ENCODE measurements at regions not wholly inside any gene's neighbourhood (a gene's known extent, or its start where the extent isn't known, plus 50 kb on each side); places are given as distances from the start of the nearest gene placed in this dataset.

- in situ Hi-C loops (cut with HindIII; ENCODE audit: low sequenced_read_pairs): no loop called here
- no peak for DNase-seq (ENCODE audit: low read depth, low spot score)
- TF ChIP-seq CTCF (IDR thresholded peaks at IDR 0.05; ENCODE audit: low read depth, low read length): no peak
- H3K4me3 ChIP-seq (ENCODE audit: low read depth, low read length): no peak overlapping the region
Observed at GRCh38 chr19:29128203-29128602, 84.7 kb downstream of the UQCRFS1 start.

GRCh38 chr19:29122185-29122584, 90.8 kb downstream of the UQCRFS1 start:
- in situ Hi-C loops (cut with HindIII; ENCODE audit: low sequenced_read_pairs): no loop called here
- no peak for TF ChIP-seq CTCF (IDR thresholded peaks at IDR 0.05; ENCODE audit: low read depth, low read length)
- H3K4me3 ChIP-seq (ENCODE audit: low read depth, low read length): no peak overlapping the region
- DNase-seq (ENCODE audit: low read depth, low spot score): no peak

- in situ Hi-C loops (cut with HindIII; ENCODE audit: low sequenced_read_pairs): no loop called here
- TF ChIP-seq CTCF (IDR thresholded peaks at IDR 0.05; ENCODE audit: low read depth, low read length): no peak
- H3K4me3 ChIP-seq (ENCODE audit: low read depth, low read length): no peak overlapping the region
- DNase-seq (ENCODE audit: low read depth, low spot score): no peak
Observed at GRCh38 chr19:29121684-29122083, 91.3 kb downstream of the UQCRFS1 start.

- no peak overlapping the region for H3K4me3 ChIP-seq (ENCODE audit: low read depth, low read length)
- in situ Hi-C loops (cut with HindIII; ENCODE audit: low sequenced_read_pairs): no loop called here
- no peak for TF ChIP-seq CTCF (IDR thresholded peaks at IDR 0.05; ENCODE audit: low read depth, low read length)
- DNase-seq (ENCODE audit: low read depth, low spot score): no peak
Observed at GRCh38 chr19:29120466-29120865, 92.5 kb downstream of the UQCRFS1 start.

GRCh38 chr19:29119590-29119989, 93.4 kb downstream of the UQCRFS1 start:
- no peak overlapping the region for H3K4me3 ChIP-seq (ENCODE audit: low read depth, low read length)
- in situ Hi-C loops (cut with HindIII; ENCODE audit: low sequenced_read_pairs): no loop called here
- no peak for DNase-seq (ENCODE audit: low read depth, low spot score)
- TF ChIP-seq CTCF (IDR thresholded peaks at IDR 0.05; ENCODE audit: low read depth, low read length): no peak

- no peak overlapping the region for H3K4me3 ChIP-seq (ENCODE audit: low read depth, low read length)
- DNase-seq (ENCODE audit: low read depth, low spot score): no peak
- no peak for TF ChIP-seq CTCF (IDR thresholded peaks at IDR 0.05; ENCODE audit: low read depth, low read length)
- in situ Hi-C loops (cut with HindIII; ENCODE audit: low sequenced_read_pairs): no loop called here
Observed at GRCh38 chr19:29118389-29118788, 94.6 kb downstream of the UQCRFS1 start.

- no peak for TF ChIP-seq CTCF (IDR thresholded peaks at IDR 0.05; ENCODE audit: low read depth, low read length)
- DNase-seq (ENCODE audit: low read depth, low spot score): no peak
- no peak overlapping the region for H3K4me3 ChIP-seq (ENCODE audit: low read depth, low read length)
- in situ Hi-C loops (cut with HindIII; ENCODE audit: low sequenced_read_pairs): no loop called here
Observed at GRCh38 chr19:29117926-29118325, 95.0 kb downstream of the UQCRFS1 start.

Data from astrocyte of the spinal cord (primary cell).